ENCODE measurements at regions not wholly inside any gene's neighbourhood (a gene's known extent, or its start where the extent isn't known, plus 50 kb on each side); places are given as distances from the start of the nearest gene placed in this dataset.

GRCh38 chr9:78806492-78807160, 509.7 kb downstream of the PSAT1 start:
- no peaks in the 10 kb centered on the region for H4K20me1 ChIP-seq (ENCODE audit: insufficient read depth, low read length)
- no peaks in the 10 kb centered on the region for H3K27me3 ChIP-seq (ENCODE audit: control insufficient read depth in 2 of 2, insufficient read depth in 2 of 2, low read length in 2 of 2)
- H3K9me3 ChIP-seq (replicated peaks in 1 of 2; ENCODE audit: control insufficient read depth in 1 of 2, insufficient read depth in 1 of 2, low read length in 2 of 2): no peaks in the 10 kb centered on the region
- H3K36me3 ChIP-seq (replicated peaks in 1 of 2; ENCODE audit: control insufficient read depth in 1 of 2, insufficient read depth in 2 of 2, low read length in 2 of 2): no peaks in the 10 kb centered on the region
- no peak for DNase-seq
- no peak overlapping the region for H3K27ac Mint-ChIP-seq
- no peak overlapping the region for H3K4me2 ChIP-seq (replicated peaks; ENCODE audit: extremely low read depth, low read length, poor library complexity, severe bottlenecking)
- TF ChIP-seq, protein P1, sequence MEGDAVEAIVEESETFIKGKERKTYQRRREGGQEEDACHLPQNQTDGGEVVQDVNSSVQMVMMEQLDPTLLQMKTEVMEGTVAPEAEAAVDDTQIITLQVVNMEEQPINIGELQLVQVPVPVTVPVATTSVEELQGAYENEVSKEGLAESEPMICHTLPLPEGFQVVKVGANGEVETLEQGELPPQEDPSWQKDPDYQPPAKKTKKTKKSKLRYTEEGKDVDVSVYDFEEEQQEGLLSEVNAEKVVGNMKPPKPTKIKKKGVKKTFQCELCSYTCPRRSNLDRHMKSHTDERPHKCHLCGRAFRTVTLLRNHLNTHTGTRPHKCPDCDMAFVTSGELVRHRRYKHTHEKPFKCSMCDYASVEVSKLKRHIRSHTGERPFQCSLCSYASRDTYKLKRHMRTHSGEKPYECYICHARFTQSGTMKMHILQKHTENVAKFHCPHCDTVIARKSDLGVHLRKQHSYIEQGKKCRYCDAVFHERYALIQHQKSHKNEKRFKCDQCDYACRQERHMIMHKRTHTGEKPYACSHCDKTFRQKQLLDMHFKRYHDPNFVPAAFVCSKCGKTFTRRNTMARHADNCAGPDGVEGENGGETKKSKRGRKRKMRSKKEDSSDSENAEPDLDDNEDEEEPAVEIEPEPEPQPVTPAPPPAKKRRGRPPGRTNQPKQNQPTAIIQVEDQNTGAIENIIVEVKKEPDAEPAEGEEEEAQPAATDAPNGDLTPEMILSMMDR (IDR thresholded peaks at IDR 0.05): no peak
- WGBS (ENCODE audit: insufficient coverage): 100% methylated on average over 1 of the region's 4 CpGs
- no peaks in the 10 kb centered on the region for H3K4me1 Mint-ChIP-seq
- no peaks in the 10 kb centered on the region for H3K36me3 Mint-ChIP-seq
- H3K4me3 Mint-ChIP-seq: no peak overlapping the region
- intact Hi-C loops (cut with micrococcal nuclease): no loop called here
- no peaks in the 10 kb centered on the region for H3K79me2 ChIP-seq (ENCODE audit: insufficient read depth, low read length)
- no peaks in the 10 kb centered on the region for H3K4me1 ChIP-seq (ENCODE audit: control insufficient read depth in 1 of 2, insufficient read depth in 2 of 2, low read length in 2 of 2)
- peaks cover 0 to 6% (median 3%) of the 10 kb centered on the region in 7 donors for H3K9me3 Mint-ChIP-seq
- H3K27ac ChIP-seq (ENCODE audit: low read depth in 1 of 2, low read length in 2 of 2): no peak overlapping the region
- no peak overlapping the region for H3K9ac ChIP-seq (ENCODE audit: insufficient read depth, low read length, poor library complexity, severe bottlenecking)
- no peak overlapping the region for H2AFZ ChIP-seq (ENCODE audit: insufficient read depth, low read depth, low read length, poor library complexity, severe bottlenecking)
- peaks cover 0 to 2% (median 0%) of the 10 kb centered on the region in 3 donors for H3K27me3 Mint-ChIP-seq (ENCODE audit: low read depth in 3 of 3)
- H3K4me3 ChIP-seq (replicated peaks in 1 of 3; ENCODE audit: low read depth in 2 of 3, low read length in 3 of 3): no peak overlapping the region

GRCh38 chr9:78807286-78807685, 510.4 kb downstream of the PSAT1 start:
- Mint-ChIP-seq H3K4me1 (no peaks in the 10 kb centered on the region), H3K27me3 (ENCODE audit: low read depth in 3 of 3) (peaks cover 0 to 2% (median 0%) of the 10 kb centered on the region in 3 donors), H3K9me3 (peaks cover 0 to 6% (median 3%) of the 10 kb centered on the region in 7 donors), H3K36me3 (no peaks in the 10 kb centered on the region), H3K4me3 (no peak overlapping the region), H3K27ac (no peak overlapping the region)
- H3K9me3 ChIP-seq (replicated peaks in 1 of 2; ENCODE audit: control insufficient read depth in 1 of 2, insufficient read depth in 1 of 2, low read length in 2 of 2): no peaks in the 10 kb centered on the region
- no peaks in the 10 kb centered on the region for H3K79me2 ChIP-seq (ENCODE audit: insufficient read depth, low read length)
- no peaks in the 10 kb centered on the region for H3K4me1 ChIP-seq (ENCODE audit: control insufficient read depth in 1 of 2, insufficient read depth in 2 of 2, low read length in 2 of 2)
- no peaks in the 10 kb centered on the region for H3K36me3 ChIP-seq (replicated peaks in 1 of 2; ENCODE audit: control insufficient read depth in 1 of 2, insufficient read depth in 2 of 2, low read length in 2 of 2)
- TF ChIP-seq, protein P1 (IDR thresholded peaks at IDR 0.05): no peak
- no peak overlapping the region for H2AFZ ChIP-seq (ENCODE audit: insufficient read depth, low read depth, low read length, poor library complexity, severe bottlenecking)
- DNase-seq: no peak
- no peak overlapping the region for H3K4me3 ChIP-seq (replicated peaks in 1 of 3; ENCODE audit: low read depth in 2 of 3, low read length in 3 of 3)
- no peak overlapping the region for H3K9ac ChIP-seq (ENCODE audit: insufficient read depth, low read length, poor library complexity, severe bottlenecking)
- no peak overlapping the region for H3K27ac ChIP-seq (ENCODE audit: low read depth in 1 of 2, low read length in 2 of 2)
- WGBS (ENCODE audit: insufficient coverage): no CpG with 5 or more reads among the region's 4 CpGs
- intact Hi-C loops (cut with micrococcal nuclease): no loop called here
- H3K4me2 ChIP-seq (replicated peaks; ENCODE audit: extremely low read depth, low read length, poor library complexity, severe bottlenecking): no peak overlapping the region
- H3K27me3 ChIP-seq (ENCODE audit: control insufficient read depth in 2 of 2, insufficient read depth in 2 of 2, low read length in 2 of 2): no peaks in the 10 kb centered on the region
- no peaks in the 10 kb centered on the region for H4K20me1 ChIP-seq (ENCODE audit: insufficient read depth, low read length)

All from CD14-positive monocyte (primary cell).